Parathyroid adenoma (tissue), 2 donors: ENCODE measurements at regions not wholly inside any gene's neighbourhood (a gene's known extent, or its start where the extent isn't known, plus 50 kb on each side); places are given as distances from the start of the nearest gene placed in this dataset.

Experiments used
- H2AFZ ChIP-seq: fragments of 300-600 bp; sonication (generic); one replicate; pipeline ENCODE4 v1.7.0; 2017; ENCODE audit warnings: antibody characterized with exemption, mild to moderate bottlenecking
- H3K27ac ChIP-seq: fragments of 300-600 bp; sonication (generic); one replicate; pipeline ENCODE4 v1.7.0; 2017
- H3K27me3 ChIP-seq: fragments of 300-600 bp; sonication (generic); one replicate; pipeline ENCODE4 v1.7.0; 2017; ENCODE audit warnings: low read length; ENCODE audit not compliant: control insufficient read depth, insufficient read depth
- H3K36me3 ChIP-seq: fragments of 300-600 bp; sonication (generic); one replicate; pipeline ENCODE4 v1.7.0; 2017; ENCODE audit warnings: low read length; ENCODE audit not compliant: control insufficient read depth, insufficient read depth
- H3K4me1 ChIP-seq: fragments of 300-600 bp; sonication (generic); one replicate; pipeline ENCODE4 v1.7.0; 2017; ENCODE audit warnings: control low read depth
- H3K4me2 ChIP-seq: fragments of 300-600 bp; sonication (generic); one replicate; pipeline ENCODE4 v1.7.0; 2017; ENCODE audit warnings: low read length
- H3K4me3 ChIP-seq: fragments of 300-600 bp; sonication (generic); one replicate; pipeline ENCODE4 v1.7.0; 2017; ENCODE audit warnings: low read depth, low read length
- H3K79me2 ChIP-seq: fragments of 300-600 bp; sonication (generic); one replicate; pipeline ENCODE4 v1.7.0; 2017; ENCODE audit warnings: control low read depth
- H3K9ac ChIP-seq: fragments of 300-600 bp; sonication (generic); one replicate; pipeline ENCODE4 v1.7.0; 2017; ENCODE audit warnings: mild to moderate bottlenecking
- H3K9me3 ChIP-seq: fragments of 300-600 bp; sonication (generic); one replicate; pipeline ENCODE4 v1.7.0; 2017; ENCODE audit warnings: low read length; ENCODE audit not compliant: control insufficient read depth
- TF ChIP-seq, protein P1 (sequence below): fragments of 300-600 bp; sonication (generic); IDR thresholded peaks from one replicate; pipeline ENCODE4 v1.7.0; 2017; ENCODE audit warnings: antibody characterized with exemption, mild to moderate bottlenecking
- donor health status: primary hyperparathyroidism.

DNA sequence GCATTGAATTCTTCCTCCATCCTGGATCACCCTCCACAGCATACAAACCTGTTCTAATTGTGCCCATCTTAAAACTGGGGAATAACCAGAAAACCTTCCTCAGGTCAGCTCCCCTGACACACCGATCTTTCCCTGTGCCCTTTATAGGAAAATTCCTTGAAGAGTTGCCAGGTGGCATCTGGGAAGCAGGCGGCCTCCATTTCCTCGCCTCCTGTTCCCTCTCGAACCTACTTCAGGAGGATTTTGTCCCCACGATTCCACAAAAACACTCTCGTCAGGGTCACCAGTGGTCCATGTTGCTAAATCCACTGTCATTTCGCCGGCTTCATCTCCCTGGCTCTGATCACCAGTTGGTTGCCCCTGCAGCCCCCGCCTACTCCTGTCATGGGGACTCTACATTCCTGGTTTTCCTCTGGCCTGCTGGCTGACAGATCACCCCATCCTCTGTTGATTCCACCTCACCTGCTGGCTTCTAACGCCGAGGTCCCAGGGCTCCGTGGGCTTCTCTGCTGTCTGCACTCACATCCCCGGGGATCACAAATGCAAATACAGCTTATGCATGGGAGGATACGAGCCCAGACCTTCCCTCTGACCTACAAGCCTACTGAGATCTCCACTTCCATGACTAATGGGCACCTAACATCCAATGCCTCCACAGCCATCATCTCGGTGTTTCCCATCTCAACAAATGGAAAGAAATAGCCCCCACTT, 92.5 kb upstream of the PRDM11 start:
- H3K4me1 ChIP-seq: no peaks in the 10 kb centered on the region
- H3K4me3 ChIP-seq: no peak overlapping the region
- no peak overlapping the region for H3K27ac ChIP-seq
- no peak overlapping the region for H3K4me2 ChIP-seq
- TF ChIP-seq, protein P1, sequence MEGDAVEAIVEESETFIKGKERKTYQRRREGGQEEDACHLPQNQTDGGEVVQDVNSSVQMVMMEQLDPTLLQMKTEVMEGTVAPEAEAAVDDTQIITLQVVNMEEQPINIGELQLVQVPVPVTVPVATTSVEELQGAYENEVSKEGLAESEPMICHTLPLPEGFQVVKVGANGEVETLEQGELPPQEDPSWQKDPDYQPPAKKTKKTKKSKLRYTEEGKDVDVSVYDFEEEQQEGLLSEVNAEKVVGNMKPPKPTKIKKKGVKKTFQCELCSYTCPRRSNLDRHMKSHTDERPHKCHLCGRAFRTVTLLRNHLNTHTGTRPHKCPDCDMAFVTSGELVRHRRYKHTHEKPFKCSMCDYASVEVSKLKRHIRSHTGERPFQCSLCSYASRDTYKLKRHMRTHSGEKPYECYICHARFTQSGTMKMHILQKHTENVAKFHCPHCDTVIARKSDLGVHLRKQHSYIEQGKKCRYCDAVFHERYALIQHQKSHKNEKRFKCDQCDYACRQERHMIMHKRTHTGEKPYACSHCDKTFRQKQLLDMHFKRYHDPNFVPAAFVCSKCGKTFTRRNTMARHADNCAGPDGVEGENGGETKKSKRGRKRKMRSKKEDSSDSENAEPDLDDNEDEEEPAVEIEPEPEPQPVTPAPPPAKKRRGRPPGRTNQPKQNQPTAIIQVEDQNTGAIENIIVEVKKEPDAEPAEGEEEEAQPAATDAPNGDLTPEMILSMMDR: no peak
- H3K9ac ChIP-seq: no peak overlapping the region
- no peaks in the 10 kb centered on the region for H3K79me2 ChIP-seq
- H3K27me3 ChIP-seq: no peaks in the 10 kb centered on the region
- H3K9me3 ChIP-seq: no peaks in the 10 kb centered on the region
- no peak overlapping the region for H2AFZ ChIP-seq
- no peaks in the 10 kb centered on the region for H3K36me3 ChIP-seq

DNA sequence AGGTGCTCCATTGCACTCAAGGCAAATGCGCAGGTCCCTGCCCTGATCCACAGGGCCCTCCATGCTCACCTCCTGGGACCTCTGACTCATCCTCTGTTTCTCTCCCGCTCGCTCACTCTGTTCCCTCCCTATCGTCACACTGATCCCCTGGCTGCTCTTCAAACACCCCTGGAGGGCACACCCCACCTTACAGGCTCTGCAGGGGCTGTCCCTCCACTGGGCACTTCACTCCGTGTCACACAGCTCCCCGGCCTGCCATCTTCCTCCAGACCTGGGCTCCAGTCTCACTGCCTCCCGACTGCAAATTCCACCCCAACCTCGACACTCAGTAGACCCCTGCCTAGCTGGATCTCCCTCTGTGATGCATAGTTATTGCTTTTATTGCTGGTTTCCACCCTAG, 91.5 kb upstream of the PRDM11 start:
- TF ChIP-seq, protein P1: no peak

DNA sequence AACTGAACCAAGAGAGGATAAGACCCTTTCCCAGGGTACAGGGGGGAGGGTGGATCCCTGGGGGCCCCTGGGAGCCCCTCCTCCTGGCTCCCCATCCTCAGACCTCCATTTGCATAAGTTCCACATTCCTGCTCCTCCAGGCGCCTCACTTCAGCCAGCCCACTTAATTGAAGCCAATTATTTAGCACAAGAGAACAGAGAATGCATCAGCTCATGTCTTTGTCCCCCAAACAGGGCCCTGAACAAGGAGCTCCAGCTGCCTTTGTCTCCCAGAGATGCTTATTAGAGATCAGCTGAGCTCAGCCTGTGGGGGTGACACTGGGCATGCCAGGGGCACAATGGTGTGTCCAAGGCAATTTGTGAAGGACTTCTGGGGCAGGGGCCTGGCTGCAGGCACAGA, 89.9 kb upstream of the PRDM11 start:
- no peak overlapping the region for H3K27ac ChIP-seq
- no peaks in the 10 kb centered on the region for H3K36me3 ChIP-seq
- H3K4me3 ChIP-seq: no peak overlapping the region
- H3K79me2 ChIP-seq: no peaks in the 10 kb centered on the region
- no peak overlapping the region for H3K9ac ChIP-seq
- no peaks in the 10 kb centered on the region for H3K9me3 ChIP-seq
- TF ChIP-seq, protein P1: no peak
- H3K4me2 ChIP-seq: no peak overlapping the region
- H3K4me1 ChIP-seq: no peaks in the 10 kb centered on the region
- no peaks in the 10 kb centered on the region for H3K27me3 ChIP-seq
- no peak overlapping the region for H2AFZ ChIP-seq

More for the DNA sequence above, 91.5 kb upstream of the PRDM11 start:
- Histone ChIP-seq H3K9ac (no peak overlapping the region), H2AFZ (no peak overlapping the region), H3K4me1 (no peaks in the 10 kb centered on the region), H3K79me2 (no peaks in the 10 kb centered on the region), H3K27ac (no peak overlapping the region), H3K36me3 (no peaks in the 10 kb centered on the region), H3K4me3 (no peak overlapping the region), H3K27me3 (no peaks in the 10 kb centered on the region), H3K9me3 (no peaks in the 10 kb centered on the region), H3K4me2 (no peak overlapping the region)

DNA sequence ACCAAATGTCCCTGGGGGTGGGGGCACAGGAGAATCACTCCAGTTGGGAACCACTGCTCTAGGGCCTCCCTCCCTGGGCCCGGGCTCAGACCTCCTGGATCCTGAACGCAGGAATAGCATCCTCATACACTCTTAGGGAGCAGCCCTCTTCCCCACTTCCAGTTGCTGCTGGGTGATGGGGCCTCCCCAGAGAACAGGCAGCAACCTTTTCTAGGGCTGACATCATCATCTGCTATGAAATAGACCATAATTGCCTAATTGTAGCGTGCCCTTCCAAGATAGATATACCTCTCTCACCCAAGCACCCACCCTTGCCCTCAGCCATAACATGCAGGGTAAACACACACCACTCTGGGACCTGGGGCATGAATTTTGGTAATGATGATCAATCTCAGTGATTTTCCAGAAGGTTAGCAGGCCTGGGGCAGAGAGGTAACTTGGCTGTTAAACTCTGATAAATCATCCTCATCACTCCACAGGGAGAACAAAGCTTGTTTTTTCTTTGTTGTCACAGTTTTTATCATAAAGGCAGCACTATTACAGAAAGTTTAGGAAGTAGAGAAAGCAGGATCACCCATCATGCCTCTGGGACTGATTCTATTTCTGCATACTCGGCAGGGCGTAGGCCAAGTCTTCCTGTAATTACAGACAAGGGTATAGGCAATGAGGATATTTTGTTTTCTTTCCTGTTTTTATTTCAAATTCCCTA, 88.3 kb upstream of the PRDM11 start:
- Histone ChIP-seq H3K9ac (no peak overlapping the region), H3K79me2 (no peaks in the 10 kb centered on the region), H3K9me3 (no peaks in the 10 kb centered on the region), H3K27me3 (no peaks in the 10 kb centered on the region), H3K4me1 (no peaks in the 10 kb centered on the region), H3K36me3 (no peaks in the 10 kb centered on the region), H2AFZ (no peak overlapping the region), H3K4me3 (no peak overlapping the region), H3K4me2 (no peak overlapping the region), H3K27ac (no peak overlapping the region)
- TF ChIP-seq, protein P1: no peak

DNA sequence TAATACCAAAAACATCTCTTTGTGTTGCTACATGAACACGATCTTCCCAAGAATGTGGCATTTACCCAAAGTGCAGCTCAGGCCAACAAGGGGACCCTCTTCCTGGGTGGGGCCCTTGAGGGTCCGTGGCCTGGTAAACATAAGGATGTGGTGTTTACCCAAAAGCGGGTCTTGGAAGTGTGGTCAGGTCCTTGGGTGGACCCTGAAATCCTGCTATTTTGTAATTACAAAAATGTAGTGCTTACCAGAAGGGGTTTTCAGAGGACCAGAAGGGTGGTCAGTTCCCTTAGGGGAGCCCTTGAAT, 87.8 kb upstream of the PRDM11 start:
- H3K27me3 ChIP-seq: no peaks in the 10 kb centered on the region
- H2AFZ ChIP-seq: no peak overlapping the region
- H3K79me2 ChIP-seq: no peaks in the 10 kb centered on the region
- no peak overlapping the region for H3K9ac ChIP-seq
- H3K9me3 ChIP-seq: no peaks in the 10 kb centered on the region
- H3K27ac ChIP-seq: no peak overlapping the region
- no peak overlapping the region for H3K4me2 ChIP-seq
- no peaks in the 10 kb centered on the region for H3K36me3 ChIP-seq
- no peaks in the 10 kb centered on the region for H3K4me1 ChIP-seq
- TF ChIP-seq, protein P1: no peak
- H3K4me3 ChIP-seq: no peak overlapping the region
